ENCODE measurements at regions not wholly inside any gene's neighbourhood (a gene's known extent, or its start where the extent isn't known, plus 50 kb on each side); places are given as distances from the start of the nearest gene placed in this dataset.

DNA sequence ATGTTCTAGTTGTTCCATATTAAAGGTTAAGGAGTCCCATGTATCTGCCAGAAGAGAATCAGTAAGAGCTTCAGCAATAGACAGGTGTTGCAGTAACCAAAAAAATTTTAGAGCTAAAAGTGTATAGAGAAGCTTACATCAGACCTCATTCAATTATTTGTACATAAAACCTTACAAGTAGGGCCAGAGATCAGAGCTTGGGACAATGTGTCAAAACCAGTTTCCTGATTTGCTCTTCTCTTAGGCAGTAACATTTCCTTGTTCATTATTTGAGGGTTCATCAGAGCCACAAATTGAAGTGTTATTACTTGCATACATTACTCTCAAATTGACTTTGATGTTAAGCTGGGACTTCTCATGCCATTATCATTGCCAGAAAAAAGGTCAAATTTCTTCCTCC, 55.5 kb upstream of the ATXN7L3B start:
- DNase-seq (ENCODE audit: low spot score) = no peak

DNA sequence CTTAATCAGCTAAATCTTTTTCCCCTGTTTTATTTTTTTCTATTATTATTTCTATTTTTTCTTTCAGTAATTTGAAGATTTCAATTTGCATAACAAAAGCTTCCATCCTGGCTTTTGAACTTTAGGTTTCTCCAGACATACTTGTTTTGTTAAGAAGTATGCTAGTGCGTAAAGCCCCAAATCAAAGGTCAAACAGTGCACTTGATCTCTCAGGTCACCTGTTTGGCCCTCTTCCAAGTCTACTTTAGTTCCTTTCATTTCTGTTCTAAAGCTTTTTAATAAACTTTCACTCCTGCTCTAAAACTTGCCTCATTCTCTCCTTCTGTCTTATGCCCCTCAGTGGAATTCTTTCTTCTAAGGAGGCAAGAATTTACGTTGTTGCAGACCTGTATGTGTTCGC, 54.6 kb upstream of the ATXN7L3B start:
- no peak for DNase-seq (ENCODE audit: low spot score)
